HG03139 (cell line): ENCODE measurements at regions not wholly inside any gene's neighbourhood (a gene's known extent, or its start where the extent isn't known, plus 50 kb on each side); places are given as distances from the start of the nearest gene placed in this dataset.
"Not testable (repeated sequence)": the region's sequence is repeated elsewhere in the genome, so short reads cannot be mapped to it uniquely, and the experiment has no call there.

Experiments
- ATAC-seq: cut with Tn5 transposase; IDR thresholded peaks from one replicate; pipeline ENCODE4 v1.9.1; 2021; ENCODE audit not compliant: unreplicated experiment

DNA sequence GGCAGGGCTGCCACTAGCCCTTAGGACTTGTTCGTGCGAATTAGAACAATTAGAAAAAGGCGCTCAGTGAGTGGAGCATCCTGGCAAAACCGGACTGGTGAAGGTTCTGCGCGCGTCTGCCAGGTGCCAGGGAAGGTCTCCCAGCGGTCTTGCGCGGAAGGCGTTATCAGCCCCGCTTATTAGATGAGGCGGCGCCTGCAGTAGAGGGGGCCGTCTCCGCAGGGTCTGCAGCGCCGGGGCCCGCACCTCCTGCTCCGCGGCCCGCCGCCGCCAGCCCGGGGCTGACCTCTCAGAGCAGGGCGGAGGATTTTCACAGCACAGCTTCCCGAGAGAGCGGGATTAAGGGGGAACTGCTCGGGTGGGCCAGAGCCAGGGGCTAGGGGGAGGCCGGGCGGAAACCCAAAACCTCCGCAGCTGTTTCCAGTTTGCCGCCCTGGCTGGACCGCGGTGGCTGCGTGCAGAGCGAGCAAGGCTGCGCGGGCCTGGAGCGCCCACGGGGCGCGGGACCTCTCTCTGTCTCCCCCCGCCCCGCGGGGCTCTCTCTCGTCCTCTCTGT, 155.2 kb downstream of the FOXD2 start:
- ATAC-seq, result no peak

DNA sequence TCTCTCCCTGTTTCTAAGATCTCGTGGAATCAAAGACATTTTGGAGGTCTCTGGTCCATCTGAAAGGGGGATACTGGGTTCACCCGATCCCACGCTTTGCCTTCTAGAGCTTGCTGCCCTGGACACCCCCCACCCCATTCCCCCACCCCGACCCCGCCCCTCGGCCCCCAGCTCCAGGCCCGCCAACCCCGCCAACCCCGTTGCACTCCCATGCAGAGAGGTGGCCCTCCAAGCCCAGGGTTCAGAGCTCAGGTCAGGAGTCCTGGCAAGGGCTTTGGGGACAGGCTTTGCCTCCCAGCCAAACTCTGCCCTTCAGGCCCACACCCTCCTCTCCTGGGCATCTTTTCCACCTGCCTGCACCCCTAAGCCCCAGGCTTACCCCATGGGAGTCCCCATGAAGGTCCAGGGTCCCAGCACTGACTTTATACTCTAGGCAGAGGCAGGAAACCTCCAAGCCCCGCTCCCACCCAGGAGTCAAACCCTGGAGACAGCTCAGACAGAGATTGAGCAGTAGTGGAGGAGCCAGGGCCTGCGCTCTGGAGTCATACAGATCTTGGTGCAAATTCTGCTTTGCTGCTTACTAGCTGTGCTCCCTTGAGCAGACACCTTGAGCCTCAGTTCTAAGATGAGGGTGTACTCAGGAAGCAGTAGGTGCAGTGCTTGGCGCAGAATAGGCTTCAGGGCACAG, 155.9 kb downstream of the FOXD2 start:
- ATAC-seq, result no peak

DNA sequence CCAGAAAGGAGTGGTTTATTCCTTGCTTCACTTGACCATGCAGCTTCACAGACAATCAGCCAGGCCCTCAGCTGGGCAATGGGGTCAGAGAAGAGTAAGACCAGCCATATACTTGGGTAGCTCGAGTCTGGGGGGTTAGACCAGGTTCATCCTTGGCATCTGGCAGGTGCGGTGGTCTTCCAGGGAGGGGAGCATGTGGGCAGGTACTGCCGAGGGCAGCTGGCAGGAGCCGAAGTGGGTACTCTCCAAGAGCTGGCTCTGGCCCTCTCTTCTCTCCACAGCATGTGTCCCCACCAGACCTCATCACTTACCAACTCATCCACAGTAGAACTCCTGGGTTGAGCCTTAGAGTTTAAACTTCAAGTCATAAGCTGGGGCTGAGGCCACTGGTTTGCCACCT, 156.8 kb downstream of the FOXD2 start:
- ATAC-seq, result no peak

DNA sequence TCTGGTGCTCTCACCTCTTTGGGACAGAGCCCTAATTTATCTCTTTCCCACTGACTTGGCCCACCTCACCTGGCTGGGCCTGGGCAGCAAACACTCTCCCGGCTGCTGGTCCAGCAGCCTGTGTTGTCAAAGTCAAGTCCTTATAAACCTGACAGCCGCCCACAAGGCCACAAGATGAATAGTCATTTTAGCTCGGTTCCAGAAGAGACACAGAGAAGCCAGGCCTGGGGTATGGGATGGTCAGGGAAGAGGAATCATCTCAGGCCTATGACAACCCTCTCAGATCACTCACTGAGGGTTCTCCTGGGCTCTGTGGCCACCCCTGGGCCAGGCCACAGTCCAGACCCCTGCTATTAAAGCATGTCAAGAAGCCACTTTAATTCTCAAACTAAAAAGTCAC, 158.5 kb downstream of the FOXD2 start:
- ATAC-seq, result no peak

DNA sequence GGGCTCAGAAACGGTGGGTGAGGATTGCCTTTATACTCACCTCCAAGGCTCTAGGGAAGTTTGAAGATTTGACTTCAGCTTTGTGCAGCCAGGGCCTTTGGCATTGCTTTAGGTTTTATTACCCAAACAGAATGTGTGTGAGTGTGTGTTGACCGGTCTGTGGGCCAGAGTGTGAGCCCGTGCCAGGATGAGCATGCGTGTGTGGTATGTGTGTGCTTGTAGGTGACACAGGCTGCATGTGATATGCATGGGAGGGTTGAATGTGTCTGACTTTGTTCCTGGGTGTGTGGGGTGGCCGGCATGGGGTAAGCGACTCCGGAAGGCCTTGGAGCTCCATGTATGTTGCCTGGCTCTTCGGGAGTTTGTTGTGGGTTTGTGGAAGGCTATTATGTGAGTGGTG, 160.5 kb downstream of the FOXD2 start:
- ATAC-seq, result no peak

DNA sequence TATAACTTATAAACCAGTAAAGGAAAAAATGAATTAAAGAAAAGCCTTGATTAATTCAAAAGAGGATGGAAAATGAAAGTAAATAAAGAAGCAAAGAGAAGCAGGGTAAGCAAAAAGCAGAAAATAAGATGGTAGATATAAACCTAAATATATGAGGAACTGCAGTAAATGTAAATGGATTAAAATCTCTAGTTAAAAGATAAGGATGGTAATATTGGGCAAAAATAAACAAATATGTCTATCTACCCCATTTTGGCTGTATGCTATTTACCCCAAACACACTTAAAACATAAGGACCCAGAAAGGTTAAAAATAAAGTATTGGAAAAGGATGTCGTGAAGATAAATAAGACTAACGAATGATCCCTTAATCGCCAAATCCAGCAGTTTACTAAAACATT, 161.9 kb downstream of the FOXD2 start:
- no peak for ATAC-seq

DNA sequence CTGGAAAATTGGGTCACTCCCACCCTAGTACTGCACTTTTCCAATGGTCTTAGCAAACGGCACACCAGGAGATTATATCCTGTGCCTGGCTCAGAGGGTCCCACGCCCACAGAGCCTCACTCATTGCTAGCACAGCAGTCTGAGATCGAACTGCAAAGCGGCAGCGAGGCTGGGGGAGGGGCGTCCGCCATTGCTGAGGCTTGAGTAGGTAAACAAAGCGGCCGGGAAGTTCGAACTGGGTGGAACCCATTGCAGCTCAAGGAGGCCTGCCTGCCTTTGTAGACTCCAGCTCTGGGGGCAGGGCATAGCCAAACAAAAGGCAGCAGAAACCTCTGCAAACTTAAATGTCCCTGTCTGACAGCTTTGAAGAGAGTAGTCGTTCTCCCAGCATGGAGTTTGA, 164.6 kb downstream of the FOXD2 start:
- not testable (repeated sequence) for ATAC-seq

DNA sequence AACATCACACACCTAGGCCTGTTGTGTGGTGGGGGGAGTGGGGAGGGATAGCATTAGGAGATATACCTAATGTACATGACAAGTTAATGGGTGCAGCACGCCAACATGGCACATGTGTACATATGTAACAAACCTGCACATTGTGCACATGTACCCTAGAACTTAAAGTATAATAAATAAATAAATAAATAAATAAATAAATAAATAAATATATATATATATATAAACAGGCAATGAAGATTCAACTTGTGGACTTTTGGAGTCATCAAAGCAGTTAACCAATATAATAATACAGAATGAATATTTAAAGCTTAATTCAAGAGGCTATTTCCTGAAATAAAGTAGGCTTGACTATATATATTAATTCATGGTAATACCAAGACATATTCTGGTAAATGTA, 167.0 kb downstream of the FOXD2 start:
- ATAC-seq, result not testable (repeated sequence)

DNA sequence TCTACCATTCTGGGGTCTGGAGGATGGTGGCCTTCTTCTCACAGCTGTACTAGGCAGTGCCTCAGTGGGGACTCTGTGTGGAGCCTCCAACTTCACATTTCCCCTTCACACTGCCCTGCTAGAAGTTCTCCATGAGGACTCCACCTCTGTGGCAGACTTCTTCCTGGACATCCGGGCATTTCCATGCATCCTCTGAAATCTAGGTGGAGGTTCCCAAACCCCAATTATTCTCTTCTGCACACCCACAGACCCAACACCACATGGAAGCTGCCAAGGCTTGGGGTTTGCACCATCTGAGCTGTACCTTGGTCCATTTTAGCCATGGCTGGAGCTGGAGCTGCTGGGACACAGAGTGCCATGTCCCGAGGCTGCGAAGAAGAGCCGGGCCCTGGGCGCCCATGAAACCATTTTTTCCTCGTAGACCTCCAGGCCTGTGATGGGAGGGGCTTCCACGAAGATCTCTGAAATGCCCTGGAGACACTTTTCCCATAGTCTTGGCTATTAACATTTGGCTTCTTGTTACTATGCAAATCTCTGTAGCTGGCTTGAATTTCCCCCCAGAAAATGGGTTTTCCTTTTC, 170.5 kb downstream of the FOXD2 start:
- ATAC-seq, result no peak

DNA sequence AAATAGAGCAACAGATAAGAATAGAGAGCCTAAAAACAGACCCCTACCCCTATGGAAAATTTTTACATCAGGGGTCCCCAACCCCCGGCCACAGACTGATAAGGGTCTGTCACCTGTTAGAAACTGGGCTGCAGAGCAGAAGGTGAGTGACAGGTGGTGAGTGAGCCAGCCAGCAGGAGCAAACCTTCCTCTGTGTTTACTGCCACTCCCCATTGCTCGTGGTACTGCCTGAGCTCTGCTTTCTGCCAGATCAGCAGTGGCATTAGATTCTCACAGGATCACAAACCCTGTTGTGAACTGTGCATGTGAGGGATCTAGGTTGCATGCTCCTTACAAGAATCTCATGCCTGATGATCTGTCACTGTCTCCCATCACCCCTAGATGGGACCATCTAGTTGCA, 174.1 kb downstream of the FOXD2 start:
- ATAC-seq, result no peak

DNA sequence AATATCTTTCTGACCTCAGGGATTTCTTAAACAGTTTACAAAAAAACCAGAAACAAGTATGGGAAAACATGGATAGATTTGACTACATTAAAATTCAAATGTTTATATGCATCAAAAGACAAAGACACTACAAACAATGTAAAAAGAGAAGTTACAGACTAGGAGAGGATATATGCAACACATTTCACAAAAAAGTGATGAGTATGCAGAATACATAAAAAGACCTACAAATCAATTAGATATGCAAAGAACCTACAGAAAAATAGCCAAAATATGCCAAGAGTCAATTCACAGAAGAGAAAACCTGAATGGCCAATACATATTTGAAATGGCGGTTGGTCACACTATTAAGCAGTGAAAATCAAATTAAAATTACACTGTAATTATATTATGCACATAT, 175.0 kb downstream of the FOXD2 start:
- no peak for ATAC-seq

DNA sequence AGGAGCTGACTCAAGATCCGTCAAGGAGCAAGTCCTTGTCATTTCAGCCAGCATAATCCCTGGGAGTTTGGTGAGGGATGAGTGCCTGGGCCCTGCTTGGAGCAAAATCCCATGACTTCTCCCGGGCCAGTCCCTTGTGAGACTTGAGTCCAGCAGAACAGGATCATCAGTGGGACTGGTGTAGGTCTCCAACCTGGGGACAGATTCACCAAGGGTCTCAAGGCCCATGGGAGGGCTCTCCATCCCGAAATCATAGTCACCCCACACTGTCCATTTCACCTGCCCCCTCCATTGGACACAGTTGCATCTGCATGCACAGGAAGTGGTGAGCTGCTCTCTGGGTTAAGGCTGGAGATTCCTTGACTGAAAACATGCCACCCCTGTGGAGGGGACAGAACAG, 178.2 kb downstream of the FOXD2 start:
- ATAC-seq, result no peak

DNA sequence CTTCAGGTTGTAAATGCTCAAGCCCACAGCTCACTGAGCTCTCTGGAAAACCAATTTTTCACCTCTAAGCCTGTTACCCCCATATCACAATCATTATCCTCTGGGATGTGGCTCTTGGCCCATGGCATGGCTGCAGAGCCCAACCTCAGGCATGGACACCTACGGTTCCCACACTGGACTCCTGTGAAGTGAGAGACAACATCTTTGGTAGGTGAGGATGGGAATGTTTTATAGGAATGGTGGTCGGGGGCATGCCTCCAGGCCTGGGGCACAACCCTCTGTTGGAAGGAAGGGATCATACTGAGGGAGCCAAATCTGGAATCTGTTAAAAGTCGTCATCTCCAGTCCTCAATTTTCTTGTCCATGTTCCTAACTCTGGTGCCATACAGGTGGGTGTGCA, 179.1 kb downstream of the FOXD2 start:
- ATAC-seq, result no peak

DNA sequence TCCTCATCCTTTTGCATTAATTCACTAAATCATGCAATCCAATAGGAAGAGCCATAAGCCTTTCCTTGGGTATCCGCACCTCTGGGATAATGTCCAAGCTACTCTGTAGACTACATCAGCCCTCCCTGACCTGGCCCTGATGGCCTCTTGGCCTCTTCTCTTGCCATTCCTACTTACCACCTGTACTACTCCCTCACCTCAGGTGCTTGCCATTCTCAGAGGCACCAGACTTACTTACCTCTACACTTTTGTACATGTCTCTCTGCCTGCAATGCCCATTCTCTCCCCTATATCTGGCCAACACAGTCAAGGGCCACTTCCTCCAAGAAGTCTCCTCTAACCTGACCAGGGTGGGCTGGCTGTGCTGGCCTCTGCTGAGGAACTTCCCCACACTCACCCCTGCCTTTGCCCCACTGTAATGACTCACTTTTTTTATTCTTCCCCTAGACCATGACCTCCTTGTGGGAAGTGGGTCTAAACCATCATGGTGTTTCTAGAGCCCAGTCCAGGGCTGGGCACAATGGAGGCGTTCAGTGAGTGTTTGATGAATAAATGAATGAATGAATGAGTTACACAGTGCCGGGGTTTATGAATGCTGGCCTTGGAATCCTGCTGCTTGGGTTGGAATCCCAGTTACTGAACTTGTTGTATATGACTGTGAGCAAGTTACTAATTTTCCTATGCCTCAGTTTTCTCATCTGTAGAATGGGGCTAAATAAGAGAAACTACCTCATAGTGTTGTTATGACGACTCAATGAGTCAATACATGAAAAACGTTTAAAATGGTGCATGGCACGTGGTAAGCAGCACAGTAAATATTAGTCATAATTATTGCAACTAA, 179.8 kb downstream of the FOXD2 start:
- ATAC-seq, result no peak

DNA sequence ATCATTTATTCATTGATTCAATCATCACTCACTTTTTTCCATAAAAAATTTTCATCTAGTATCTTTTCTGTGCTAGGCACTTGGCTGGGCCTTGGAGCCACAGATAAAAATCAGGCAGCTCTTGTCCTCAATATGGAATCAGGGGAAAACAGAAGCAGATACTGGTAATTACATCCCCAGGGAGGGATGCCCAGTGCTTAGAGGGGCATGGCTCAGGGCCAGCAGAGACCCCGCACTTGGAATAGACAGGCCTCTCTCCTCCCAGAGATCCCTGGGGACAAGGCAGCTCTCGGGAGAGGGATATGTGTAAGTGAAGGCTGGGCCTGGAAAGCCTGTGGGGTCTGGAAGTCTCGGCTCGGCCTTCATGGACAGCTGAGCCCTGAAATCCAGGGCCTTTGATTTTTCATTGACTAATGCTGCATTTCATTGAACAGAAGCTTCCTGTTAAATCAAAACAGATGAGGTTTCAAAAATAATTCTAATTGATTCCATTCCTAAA, 180.4 kb downstream of the FOXD2 start:
- no peak for ATAC-seq

DNA sequence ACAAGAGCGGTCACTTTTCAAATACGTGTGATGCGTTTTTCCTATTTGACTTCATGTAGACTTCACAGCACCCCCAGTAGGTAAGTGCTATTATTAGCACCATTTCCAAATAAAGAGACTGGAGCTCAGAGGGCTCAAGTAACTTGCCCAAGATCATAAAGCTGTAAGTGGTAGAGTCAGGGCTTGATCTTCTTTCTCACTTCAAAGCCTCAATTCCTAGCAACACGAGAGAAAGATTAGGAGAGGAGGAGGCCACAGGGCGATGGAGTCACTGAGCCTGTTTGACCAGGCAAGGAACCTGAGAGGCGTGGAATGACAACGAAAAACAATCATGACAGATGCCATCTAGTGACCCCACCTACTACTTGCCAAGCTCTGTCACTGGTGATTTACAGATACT, 181.0 kb downstream of the FOXD2 start:
- ATAC-seq, result no peak

DNA sequence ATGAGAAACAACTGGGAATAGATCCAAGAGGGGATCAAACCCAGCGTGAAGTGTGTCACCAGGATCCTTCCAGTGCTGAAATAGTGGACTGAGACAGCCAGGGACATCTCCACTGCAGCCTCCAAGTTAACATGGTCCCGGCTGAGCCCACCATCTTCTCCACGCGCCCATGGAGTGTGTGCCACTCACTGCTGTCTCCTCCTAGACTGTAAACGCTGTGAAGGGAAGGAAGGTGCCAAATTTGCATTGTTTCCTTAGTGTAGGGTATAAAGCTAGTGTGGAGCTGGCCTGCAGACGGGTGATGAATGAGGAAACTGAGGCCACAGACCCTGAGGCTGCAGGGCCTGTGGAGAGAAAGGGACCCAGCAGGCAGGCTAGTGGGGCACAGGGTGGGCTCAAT, 183.6 kb downstream of the FOXD2 start:
- ATAC-seq, result no peak

DNA sequence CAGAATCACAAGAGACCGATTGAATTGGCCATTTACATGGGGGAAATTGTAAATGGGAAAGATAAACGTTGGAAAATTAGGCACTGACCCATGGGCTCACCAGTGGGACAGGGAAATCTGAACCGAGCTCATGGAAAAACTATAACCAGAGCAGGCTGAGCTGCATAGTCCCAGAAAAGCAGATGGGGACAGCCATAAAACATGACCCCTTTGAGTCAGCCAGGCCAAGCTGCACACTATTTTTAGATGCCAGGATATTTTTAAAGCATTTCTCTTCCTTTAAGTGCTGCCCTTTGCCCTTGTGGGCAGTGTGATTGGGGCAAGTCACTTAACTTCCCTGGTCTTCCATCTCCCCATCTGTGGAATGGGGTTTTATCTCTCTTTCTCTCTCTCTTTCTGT, 184.1 kb downstream of the FOXD2 start:
- no peak for ATAC-seq

DNA sequence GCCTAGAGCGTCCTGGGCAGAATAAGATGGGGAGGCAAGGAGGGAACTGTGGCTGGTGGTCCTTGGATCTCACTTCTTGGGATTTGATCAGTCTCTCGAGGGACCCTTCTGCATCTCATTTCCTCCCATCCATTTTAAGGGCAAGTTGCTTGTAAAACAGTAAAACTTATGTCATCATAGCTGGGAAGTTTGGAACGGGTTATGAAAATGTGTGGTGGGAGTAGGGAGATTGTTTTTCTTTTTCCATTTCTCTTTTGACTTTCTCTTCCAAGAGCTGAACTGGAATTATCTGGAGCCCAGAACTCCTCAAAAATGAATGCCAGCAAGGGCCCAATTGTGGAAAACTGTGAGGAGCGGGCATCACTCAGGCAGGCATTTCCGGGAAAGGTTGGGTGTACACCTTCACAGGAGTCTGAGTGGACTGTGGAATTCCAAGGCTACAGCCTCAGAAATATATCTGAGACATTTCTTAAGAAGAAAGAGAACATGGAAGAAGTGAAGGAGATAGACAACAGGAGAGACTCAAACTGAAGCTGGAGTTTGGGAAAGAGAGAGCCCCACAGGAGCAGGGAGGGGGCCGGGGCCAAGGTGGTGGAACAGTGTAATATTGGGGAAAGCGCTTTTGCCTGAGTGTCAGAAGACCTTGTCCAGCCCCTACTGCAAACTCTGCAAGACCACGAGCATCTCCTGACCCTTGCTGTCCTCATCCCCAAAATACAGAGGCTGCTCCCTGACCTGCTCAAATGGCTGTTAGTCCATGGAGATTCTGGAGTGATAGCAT, 185.1 kb downstream of the FOXD2 start:
- no peak for ATAC-seq

DNA sequence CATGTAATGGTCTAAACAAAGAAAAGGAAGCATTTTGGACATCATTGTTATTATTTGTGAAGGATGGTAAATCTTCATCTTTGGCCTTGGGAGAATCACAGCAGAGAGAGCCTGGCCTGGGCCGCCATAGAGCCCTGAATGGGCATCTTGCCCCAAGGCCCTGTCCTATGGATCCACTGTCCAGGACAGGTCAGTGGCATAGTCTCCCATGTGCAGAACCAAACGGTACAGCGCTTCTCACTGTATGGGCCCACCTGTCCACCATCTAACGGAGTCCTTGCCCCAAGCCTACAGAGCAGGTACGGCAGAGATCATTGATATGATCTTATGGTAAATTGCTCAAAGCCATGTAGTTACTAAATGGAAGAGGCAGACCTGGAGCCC, 185.7 kb downstream of the FOXD2 start:
- no peak for ATAC-seq

DNA sequence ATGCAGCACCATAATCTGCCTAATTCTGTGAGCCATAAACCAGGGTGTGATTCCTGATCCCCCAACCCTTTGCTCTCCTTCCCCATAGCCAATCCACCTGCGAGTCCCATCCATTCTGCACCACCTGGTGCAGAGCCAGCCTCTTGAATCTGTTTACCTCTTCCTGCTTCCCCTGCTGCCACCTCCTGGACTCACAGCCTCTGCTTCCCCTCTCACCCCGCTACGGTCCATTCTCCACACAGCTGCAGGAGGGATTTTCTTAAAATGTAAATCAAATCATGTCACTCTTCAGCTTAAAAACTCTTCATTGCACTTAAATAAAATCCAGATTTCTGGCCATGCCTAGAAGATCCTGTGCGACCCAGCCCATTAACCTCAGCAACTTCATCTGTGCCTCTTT, 186.7 kb downstream of the FOXD2 start:
- no peak for ATAC-seq
